ENCODE measurements at regions not wholly inside any gene's neighbourhood (a gene's known extent, or its start where the extent isn't known, plus 50 kb on each side); places are given as distances from the start of the nearest gene placed in this dataset.
A peak's percentile ranks its signal among the peaks of the same experiment; 100 is the strongest.

- Histone ChIP-seq H3K56ac (ENCODE audit: insufficient read length, low read depth, low read length) (no peak overlapping the region), H2AFZ (ENCODE audit: low read length) (no peak overlapping the region), H2BK20ac (ENCODE audit: low read depth, low read length, poor library complexity, severe bottlenecking) (no peak overlapping the region), H4K8ac (replicated peaks; ENCODE audit: insufficient read length, low read depth, low read length) (no peak overlapping the region), H2BK5ac (ENCODE audit: insufficient read length, low read length) (no peak overlapping the region), H3K23ac (ENCODE audit: insufficient read length, low read depth, low read length) (peak overlapping the region; percentile 53), H2BK15ac (ENCODE audit: low read depth, low read length) (no peak overlapping the region), H3K79me2 (ENCODE audit: insufficient read depth, low read length) (no peaks in the 10 kb centered on the region), H3K4ac (ENCODE audit: low read depth, low read length) (no peak overlapping the region), H2BK120ac (ENCODE audit: low read depth, low read length, poor library complexity, severe bottlenecking) (no peak overlapping the region), H3K9ac (ENCODE audit: extremely low read depth, insufficient read length, low read length) (no peak overlapping the region), H4K91ac (ENCODE audit: insufficient read length, low read depth, low read length) (no peak overlapping the region), H3K9me3 (ENCODE audit: control insufficient read depth, low read depth, low read length) (no peaks in the 10 kb centered on the region), H3T11ph (ENCODE audit: low read length) (no peak overlapping the region), H3K4me2 (ENCODE audit: insufficient read depth, insufficient read length, low read length) (no peak overlapping the region), H2AK5ac (ENCODE audit: insufficient read length, low read length) (no peak overlapping the region), H3K14ac (ENCODE audit: insufficient read depth, low read length) (no peak overlapping the region), H3K18ac (ENCODE audit: insufficient read length, low read depth, low read length) (no peak overlapping the region), H3K4me1 (ENCODE audit: insufficient read depth, low read length) (no peaks in the 10 kb centered on the region), H3K23me2 (ENCODE audit: insufficient read length, low read depth, low read length, poor library complexity, severe bottlenecking) (no peaks in the 10 kb centered on the region), H3K27ac (ENCODE audit: insufficient read length, low read depth, low read length) (no peak overlapping the region), H3K79me1 (ENCODE audit: insufficient read depth, low read depth, low read length, poor library complexity, severe bottlenecking) (no peaks in the 10 kb centered on the region), H3K27me3 (ENCODE audit: insufficient read depth, low read length) (no peaks in the 10 kb centered on the region), H4K5ac (ENCODE audit: insufficient read length, low read depth, low read length) (no peak overlapping the region), H2BK12ac (ENCODE audit: insufficient read length, low read depth, low read length) (no peak overlapping the region), H4K20me1 (ENCODE audit: control insufficient read depth, insufficient read depth, insufficient read length) (no peaks in the 10 kb centered on the region)
- DNase-seq, result no peak
- TF ChIP-seq CTCF (conservative IDR thresholded peaks at IDR 0.05), result no peak
- no peak overlapping the region for H3K27ac Mint-ChIP-seq
- WGBS (ENCODE audit: extremely low coverage, insufficient read length, low lambda C conversion rate), result no CpG with 5 or more reads among the region's 1 CpG
- no peak overlapping the region for H3K4me3 Mint-ChIP-seq
- H3K27me3 Mint-ChIP-seq (ENCODE audit: low read depth), result no peaks in the 10 kb centered on the region
- peaks cover 4% of the 10 kb centered on the region in 2 experiments; a peak in 3 of 4 replicates for H3K4me1 Mint-ChIP-seq
- H3K9me3 Mint-ChIP-seq, result peaks cover 5 to 8% of the 10 kb centered on the region in 2 experiments; a peak in 4 of 5 replicates
- H3K36me3 Mint-ChIP-seq (ENCODE audit: insufficient read depth in 1 of 3, low read depth in 3 of 3), result peaks cover 0 to 7% (median 2%) of the 10 kb centered on the region in 3 experiments; a peak in 5 of 7 replicates
Observed at GRCh38 chr10:109247814-109248213, 675.5 kb downstream of the XPNPEP1 start.

Data from H9 (cell line).